Kidney (tissue), 13 donors: ENCODE measurements at regions not wholly inside any gene's neighbourhood (a gene's known extent, or its start where the extent isn't known, plus 50 kb on each side); places are given as distances from the start of the nearest gene placed in this dataset.

Experiments used
- DNase-seq, 5 donors: peaks; one replicate each; pipeline ENCODE4 v3.0.0-alpha.2; 2013 to 2020
- FAIRE-seq: peaks from 2 replicates; lab custom pipeline; 2012; peaks lifted over from hg19 to GRCh38; lab: Jason Lieb, UNC
- H3K27ac ChIP-seq, 2 donors: one replicate each; pipeline ENCODE4 v1.7.0; 2013; ENCODE audit warnings: low read depth in 2 of 2, low read length in 2 of 2, inconsistent platforms in 1 of 2
- H3K27me3 ChIP-seq: one replicate; pipeline ENCODE4 v1.7.1; 2013; ENCODE audit warnings: low read length, inconsistent platforms; ENCODE audit not compliant: control insufficient read depth, insufficient read depth
- H3K36me3 ChIP-seq, 3 donors: one replicate each; pipeline versions ENCODE4 v1.7.0 to v1.7.1; 2013; ENCODE audit warnings: low read length in 3 of 3, control low read depth in 1 of 3, inconsistent platforms in 1 of 3; ENCODE audit not compliant: insufficient read depth in 3 of 3, control insufficient read depth in 2 of 3
- H3K4me1 ChIP-seq, 3 donors: one replicate each; pipeline versions ENCODE4 v1.7.0 to v1.7.1; 2013; ENCODE audit warnings: low read length in 3 of 3, inconsistent platforms in 1 of 3, low read depth in 1 of 3; ENCODE audit not compliant: control insufficient read depth in 2 of 3, insufficient read depth in 2 of 3
- H3K4me3 ChIP-seq, 3 donors: one replicate each; pipeline versions ENCODE4 v1.7.0 to v1.8.1; 2013; ENCODE audit warnings: low read length in 3 of 3, control low read depth in 1 of 3, inconsistent platforms in 1 of 3
- H3K9ac ChIP-seq, 3 donors: one replicate each; pipeline versions ENCODE4 v1.7.0 to v1.7.1; 2013; ENCODE audit warnings: low read length in 3 of 3, control low read depth in 1 of 3, inconsistent platforms in 1 of 3
- H3K9me3 ChIP-seq, 3 donors: one replicate each; pipeline versions ENCODE4 v1.7.0 to v1.7.1; 2013; ENCODE audit warnings: low read length in 3 of 3, control low read depth in 1 of 3, inconsistent platforms in 1 of 3; ENCODE audit not compliant: control insufficient read depth in 2 of 3, insufficient read depth in 1 of 3
- intact Hi-C: fragments of 100-400 bp; cut with DNase I; formaldehyde crosslinking; loops from one replicate; pipeline ENCODE4 v1.11.1; 2022
- TF ChIP-seq, protein P1 (sequence below): IDR thresholded peaks from 3 replicates; pipeline ENCODE4 v1.5.1; 2012; ENCODE audit warnings: mild to moderate bottlenecking, moderate library complexity, borderline replicate concordance; ENCODE audit not compliant: insufficient read depth; ENCODE audit errors: extremely low read depth
- donor health status: control.
- donor health status: control.
- donor health status: control.
- donor health status: control.
- donor health status: control.
- donor health status: DM: yes; HTN: yes; CAD: no.
- donor health status: Normal renal cell carcinoma (clear cell type).

DNA sequence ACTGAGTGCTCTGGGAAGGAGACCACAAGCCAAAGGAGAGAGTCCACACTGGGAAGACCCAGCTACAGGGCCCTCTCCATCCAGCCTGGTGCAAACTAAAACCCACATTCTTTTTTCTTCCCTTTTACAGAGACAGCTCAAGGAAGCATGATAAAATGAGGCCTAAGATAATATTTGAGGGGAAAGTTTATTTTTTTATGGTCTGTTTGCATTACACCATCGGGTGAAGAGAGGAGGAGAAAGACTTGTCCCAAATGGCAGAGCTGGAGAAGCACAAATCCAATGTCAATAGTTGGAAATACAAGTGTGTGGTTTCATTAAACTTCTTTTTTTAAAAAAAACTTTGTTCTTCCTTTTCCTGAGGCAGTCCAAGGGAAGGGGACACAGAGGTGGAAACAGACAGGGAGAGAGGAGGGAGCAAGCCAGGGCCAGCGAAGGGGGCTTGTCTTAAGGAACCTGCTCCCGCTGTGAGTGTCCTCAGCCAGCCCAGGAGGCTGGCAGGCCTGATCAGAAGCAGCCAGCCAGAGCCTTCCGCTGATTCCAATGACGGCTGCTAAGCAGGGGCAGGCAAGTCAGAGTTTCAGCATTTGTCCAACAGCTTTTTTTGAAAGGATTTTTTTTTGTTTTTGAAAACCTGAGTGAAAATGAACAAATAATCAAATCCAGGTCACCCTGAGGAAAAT lies 203.8 kb upstream of the SIX2 start:
- no peak for DNase-seq
- Histone ChIP-seq H3K36me3 (no peaks in the 10 kb centered on the region), H3K4me3 (no peak overlapping the region), H3K9ac (no peak overlapping the region), H3K27me3 (no peaks in the 10 kb centered on the region), H3K27ac (no peak overlapping the region), H3K4me1 (no peaks in the 10 kb centered on the region), H3K9me3 (peaks cover 0 to 3% (median 0%) of the 10 kb centered on the region in 3 donors)
- TF ChIP-seq, protein P1, sequence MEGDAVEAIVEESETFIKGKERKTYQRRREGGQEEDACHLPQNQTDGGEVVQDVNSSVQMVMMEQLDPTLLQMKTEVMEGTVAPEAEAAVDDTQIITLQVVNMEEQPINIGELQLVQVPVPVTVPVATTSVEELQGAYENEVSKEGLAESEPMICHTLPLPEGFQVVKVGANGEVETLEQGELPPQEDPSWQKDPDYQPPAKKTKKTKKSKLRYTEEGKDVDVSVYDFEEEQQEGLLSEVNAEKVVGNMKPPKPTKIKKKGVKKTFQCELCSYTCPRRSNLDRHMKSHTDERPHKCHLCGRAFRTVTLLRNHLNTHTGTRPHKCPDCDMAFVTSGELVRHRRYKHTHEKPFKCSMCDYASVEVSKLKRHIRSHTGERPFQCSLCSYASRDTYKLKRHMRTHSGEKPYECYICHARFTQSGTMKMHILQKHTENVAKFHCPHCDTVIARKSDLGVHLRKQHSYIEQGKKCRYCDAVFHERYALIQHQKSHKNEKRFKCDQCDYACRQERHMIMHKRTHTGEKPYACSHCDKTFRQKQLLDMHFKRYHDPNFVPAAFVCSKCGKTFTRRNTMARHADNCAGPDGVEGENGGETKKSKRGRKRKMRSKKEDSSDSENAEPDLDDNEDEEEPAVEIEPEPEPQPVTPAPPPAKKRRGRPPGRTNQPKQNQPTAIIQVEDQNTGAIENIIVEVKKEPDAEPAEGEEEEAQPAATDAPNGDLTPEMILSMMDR = no peak
- FAIRE-seq = no peak
- intact Hi-C loops = no loop called here

DNA sequence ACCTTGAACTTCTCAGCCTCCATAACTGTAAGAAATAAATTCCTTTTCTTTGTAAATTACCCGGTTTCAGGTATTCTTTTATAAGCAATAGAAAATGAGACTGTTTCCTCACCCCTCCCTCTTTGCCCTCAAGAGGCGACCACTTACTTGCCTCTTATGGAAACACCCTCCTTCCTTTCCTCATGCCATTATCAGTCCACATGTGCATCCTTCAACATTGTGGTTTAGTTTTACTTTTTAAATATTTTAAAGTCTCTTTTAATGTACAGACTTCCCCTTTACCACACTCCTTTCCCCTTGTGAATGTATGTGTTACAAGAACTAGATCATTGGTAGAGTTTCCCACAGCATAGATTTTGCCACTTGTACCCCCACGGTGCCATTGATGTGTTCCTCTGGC lies 202.4 kb upstream of the SIX2 start:
- no peaks in the 10 kb centered on the region for H3K36me3 ChIP-seq
- no peak overlapping the region for H3K9ac ChIP-seq
- no peaks in the 10 kb centered on the region for H3K4me1 ChIP-seq
- H3K9me3 ChIP-seq = peaks cover 0 to 3% (median 0%) of the 10 kb centered on the region in 3 donors
- no peak for FAIRE-seq
- H3K27ac ChIP-seq = no peak overlapping the region
- no peaks in the 10 kb centered on the region for H3K27me3 ChIP-seq
- intact Hi-C loops = no loop called here
- H3K4me3 ChIP-seq = no peak overlapping the region
- TF ChIP-seq, protein P1 = no peak
- no peak for DNase-seq

DNA sequence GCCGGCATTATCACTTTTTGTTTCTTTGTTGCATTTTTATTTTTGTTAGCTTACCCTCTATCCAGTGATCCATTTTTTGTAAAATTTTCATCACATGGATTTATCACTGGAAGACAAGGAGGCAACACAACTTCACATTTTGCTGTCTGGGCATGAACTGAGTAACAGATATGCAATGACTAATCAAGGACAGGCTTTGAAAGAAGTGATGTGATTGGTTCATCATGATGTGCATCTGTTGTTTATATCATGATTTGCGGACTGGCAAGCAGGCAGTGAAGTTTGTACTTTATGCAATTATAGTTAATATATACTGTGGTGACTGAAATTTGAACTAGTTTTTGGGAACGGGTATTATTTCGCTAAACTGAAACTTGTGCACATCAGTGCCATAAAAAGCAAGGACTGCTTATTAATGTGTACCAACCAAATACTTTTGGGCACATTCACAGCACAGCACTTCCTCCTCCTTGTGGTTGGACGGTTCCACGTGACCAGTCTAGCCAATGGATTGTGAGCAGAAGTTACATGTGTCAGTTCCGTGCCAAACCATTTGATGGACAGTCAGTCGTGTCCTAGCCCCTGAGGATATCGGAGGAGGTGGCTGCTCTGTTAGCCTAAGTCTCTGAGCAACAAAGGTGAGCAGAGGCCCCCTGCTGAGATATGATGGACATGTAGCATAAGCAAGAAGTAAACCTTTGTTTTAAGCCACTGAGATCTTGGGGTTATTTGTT lies 201.4 kb upstream of the SIX2 start:
- DNase-seq (no peak), FAIRE-seq (no peak)
- Histone ChIP-seq H3K36me3 (no peaks in the 10 kb centered on the region), H3K27ac (no peak overlapping the region), H3K9ac (no peak overlapping the region), H3K4me3 (no peak overlapping the region), H3K4me1 (no peaks in the 10 kb centered on the region), H3K9me3 (no peaks in the 10 kb centered on the region), H3K27me3 (no peaks in the 10 kb centered on the region)
- TF ChIP-seq, protein P1 = no peak
- intact Hi-C loops = no loop called here
